ENCODE measurements at regions not wholly inside any gene's neighbourhood (a gene's known extent, or its start where the extent isn't known, plus 50 kb on each side); places are given as distances from the start of the nearest gene placed in this dataset.

GRCh38 chr2:147520817-147521216 is 324.0 kb upstream of the ACVR2A start:
- no peak for TF ChIP-seq CTCF (IDR thresholded peaks at IDR 0.05)
- H3K27me3 ChIP-seq: no peaks in the 10 kb centered on the region
- no peaks in the 10 kb centered on the region for H3K9me3 ChIP-seq
- no peaks in the 10 kb centered on the region for H3K4me1 ChIP-seq (ENCODE audit: control insufficient read depth in 1 of 2, insufficient read depth in 1 of 2, low read depth in 1 of 2, low read length in 1 of 2)
- no peak overlapping the region for H3K4me3 ChIP-seq (ENCODE audit: low read depth in 1 of 2, low read length in 1 of 2)
- H3K36me3 ChIP-seq: no peaks in the 10 kb centered on the region
- no peak overlapping the region for H3K27ac ChIP-seq

- TF ChIP-seq CTCF (IDR thresholded peaks at IDR 0.05): no peak
- H3K4me3 ChIP-seq (ENCODE audit: low read depth in 1 of 2, low read length in 1 of 2): no peak overlapping the region
- H3K4me1 ChIP-seq (ENCODE audit: control insufficient read depth in 1 of 2, insufficient read depth in 1 of 2, low read depth in 1 of 2, low read length in 1 of 2): no peaks in the 10 kb centered on the region
- no peaks in the 10 kb centered on the region for H3K9me3 ChIP-seq
- H3K27me3 ChIP-seq: no peaks in the 10 kb centered on the region
- no peak overlapping the region for H3K27ac ChIP-seq
- H3K36me3 ChIP-seq: no peaks in the 10 kb centered on the region
These were observed 325.7 kb upstream of the ACVR2A start for GRCh38 chr2:147519178-147519577.

- no peaks in the 10 kb centered on the region for H3K27me3 ChIP-seq
- no peak overlapping the region for H3K27ac ChIP-seq
- no peak overlapping the region for H3K4me3 ChIP-seq (ENCODE audit: low read depth in 1 of 2, low read length in 1 of 2)
- H3K4me1 ChIP-seq (ENCODE audit: control insufficient read depth in 1 of 2, insufficient read depth in 1 of 2, low read depth in 1 of 2, low read length in 1 of 2): no peaks in the 10 kb centered on the region
- no peaks in the 10 kb centered on the region for H3K9me3 ChIP-seq
- H3K36me3 ChIP-seq: no peaks in the 10 kb centered on the region
- no peak for TF ChIP-seq CTCF (IDR thresholded peaks at IDR 0.05)
These were observed 329.6 kb upstream of the ACVR2A start for GRCh38 chr2:147515213-147515612.

- no peaks in the 10 kb centered on the region for H3K9me3 ChIP-seq
- no peaks in the 10 kb centered on the region for H3K4me1 ChIP-seq (ENCODE audit: control insufficient read depth in 1 of 2, insufficient read depth in 1 of 2, low read depth in 1 of 2, low read length in 1 of 2)
- TF ChIP-seq CTCF (IDR thresholded peaks at IDR 0.05): no peak
- H3K4me3 ChIP-seq (ENCODE audit: low read depth in 1 of 2, low read length in 1 of 2): no peak overlapping the region
- no peak overlapping the region for H3K27ac ChIP-seq
- H3K36me3 ChIP-seq: no peaks in the 10 kb centered on the region
- H3K27me3 ChIP-seq: no peaks in the 10 kb centered on the region
These were observed 332.6 kb upstream of the ACVR2A start for GRCh38 chr2:147512206-147512605.

- TF ChIP-seq CTCF (IDR thresholded peaks at IDR 0.05): no peak
- no peak overlapping the region for H3K27ac ChIP-seq
These were observed 333.3 kb upstream of the ACVR2A start for GRCh38 chr2:147511491-147511948.

GRCh38 chr2:147509821-147510220 is 335.0 kb upstream of the ACVR2A start:
- no peaks in the 10 kb centered on the region for H3K4me1 ChIP-seq (ENCODE audit: control insufficient read depth in 1 of 2, insufficient read depth in 1 of 2, low read depth in 1 of 2, low read length in 1 of 2)
- H3K9me3 ChIP-seq: no peaks in the 10 kb centered on the region
- no peaks in the 10 kb centered on the region for H3K36me3 ChIP-seq
- TF ChIP-seq CTCF (IDR thresholded peaks at IDR 0.05): no peak
- H3K4me3 ChIP-seq (ENCODE audit: low read depth in 1 of 2, low read length in 1 of 2): no peak overlapping the region
- no peak overlapping the region for H3K27ac ChIP-seq
- no peaks in the 10 kb centered on the region for H3K27me3 ChIP-seq

More at GRCh38 chr2:147511491-147511948, 333.3 kb upstream of the ACVR2A start:
- Histone ChIP-seq H3K4me3 (ENCODE audit: low read depth in 1 of 2, low read length in 1 of 2) (no peak overlapping the region), H3K9me3 (no peaks in the 10 kb centered on the region), H3K27me3 (no peaks in the 10 kb centered on the region), H3K4me1 (ENCODE audit: control insufficient read depth in 1 of 2, insufficient read depth in 1 of 2, low read depth in 1 of 2, low read length in 1 of 2) (no peaks in the 10 kb centered on the region), H3K36me3 (no peaks in the 10 kb centered on the region)

Data from neutrophil (primary cell).